ENCODE measurements at regions not wholly inside any gene's neighbourhood (a gene's known extent, or its start where the extent isn't known, plus 50 kb on each side); places are given as distances from the start of the nearest gene placed in this dataset.

- DNase-seq (ENCODE audit: low spot score): no peak
These were observed 434.1 kb upstream of the HS6ST1 start for GRCh38 chr2:128752691-128753263.

DNA sequence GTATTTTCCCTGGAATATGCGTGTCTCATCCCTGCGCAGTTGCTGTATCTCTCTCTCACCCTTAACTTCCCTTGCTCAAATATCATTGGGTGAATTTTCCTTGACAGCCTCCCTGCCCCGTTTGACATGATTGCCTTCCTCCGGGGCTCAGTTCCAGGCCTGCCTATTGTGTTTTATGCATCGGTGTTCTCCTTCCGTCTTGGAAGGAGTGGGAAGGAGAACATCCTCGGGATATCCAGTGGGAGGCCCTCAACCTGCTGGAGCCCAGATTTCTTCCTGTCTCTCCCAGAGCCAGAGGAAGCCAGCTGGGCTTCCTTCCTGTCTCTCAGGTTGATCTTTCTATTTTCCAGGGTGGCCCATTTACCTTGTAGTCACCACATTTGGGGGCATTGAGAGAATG, 434.7 kb upstream of the HS6ST1 start:
- no peak for DNase-seq (ENCODE audit: low spot score)

- DNase-seq (ENCODE audit: low spot score): no peak
These were observed 435.1 kb upstream of the HS6ST1 start for GRCh38 chr2:128753800-128754199.

GRCh38 chr2:128754246-128754724, 435.6 kb upstream of the HS6ST1 start:
- DNase-seq (ENCODE audit: low spot score): no peak

DNA sequence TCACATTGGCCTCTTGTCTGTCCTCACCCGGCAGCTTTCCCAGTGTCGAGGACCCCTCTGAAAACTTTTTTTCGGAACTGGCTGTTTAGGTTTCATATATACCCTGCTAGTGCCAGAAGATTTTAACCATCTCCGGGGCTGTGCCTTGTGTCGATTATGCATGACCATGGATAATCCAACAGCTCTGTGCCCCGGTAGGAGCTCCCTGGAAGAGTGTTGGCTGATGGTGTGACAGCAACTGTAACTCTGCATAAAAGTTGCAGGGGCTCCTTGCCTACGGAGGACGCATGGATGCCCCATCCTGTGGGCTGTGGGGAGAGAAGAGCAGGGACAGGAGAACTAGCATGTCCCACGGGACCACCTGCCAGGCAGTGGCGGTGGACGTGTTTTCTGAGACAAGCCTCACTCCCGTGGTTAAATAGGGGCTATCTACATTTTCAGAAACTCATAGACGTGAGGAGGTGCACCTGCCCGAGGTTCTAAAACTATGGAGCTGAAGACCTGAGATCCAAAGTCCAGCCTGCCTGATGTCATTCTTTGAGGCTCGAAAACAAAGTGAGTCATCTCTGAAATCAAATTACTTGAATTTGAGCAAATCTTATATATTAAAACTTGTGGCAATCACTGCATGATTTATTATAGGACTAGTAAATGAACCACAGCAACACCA, 437.2 kb upstream of the HS6ST1 start:
- no peak for DNase-seq (ENCODE audit: low spot score)

DNA sequence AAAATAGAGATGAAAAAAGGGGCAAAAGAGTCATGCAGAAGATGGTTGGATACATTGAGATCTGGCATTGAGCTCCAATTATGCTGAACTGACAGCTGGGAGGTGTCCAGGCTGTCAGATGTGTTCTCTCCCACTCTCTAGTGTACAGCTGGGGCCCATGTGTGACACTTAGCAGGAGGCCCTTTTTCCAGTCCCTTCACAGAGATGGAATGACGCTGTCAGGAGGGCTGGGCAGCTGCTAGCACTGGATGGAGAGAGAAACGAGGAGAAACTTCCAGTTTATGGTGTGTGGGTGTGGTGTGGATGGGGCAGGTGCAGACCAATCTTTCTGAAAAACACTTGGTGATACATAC, 437.7 kb upstream of the HS6ST1 start:
- no peak for DNase-seq (ENCODE audit: low spot score)

DNA sequence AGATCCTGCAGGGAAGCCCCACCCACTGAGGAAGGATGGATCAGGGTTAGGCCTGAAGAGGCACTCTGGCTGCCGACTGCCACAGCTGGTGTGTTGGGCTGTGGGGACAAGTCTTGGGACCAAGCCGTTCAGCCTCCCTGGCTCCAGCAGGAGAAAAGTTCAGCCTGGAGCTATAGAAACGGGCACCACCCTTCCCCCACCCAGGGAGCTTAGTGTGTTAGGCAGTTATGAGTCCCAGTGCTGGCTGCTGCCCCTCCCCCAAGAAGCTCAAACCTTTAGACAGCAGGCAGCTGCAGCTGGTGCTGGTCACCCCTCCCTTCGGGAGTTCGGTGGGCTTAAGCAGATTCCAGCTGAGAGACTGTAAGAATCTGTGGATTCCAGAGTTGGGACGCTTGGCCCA, 447.1 kb upstream of the HS6ST1 start:
- no peak for DNase-seq (ENCODE audit: low spot score)

DNA sequence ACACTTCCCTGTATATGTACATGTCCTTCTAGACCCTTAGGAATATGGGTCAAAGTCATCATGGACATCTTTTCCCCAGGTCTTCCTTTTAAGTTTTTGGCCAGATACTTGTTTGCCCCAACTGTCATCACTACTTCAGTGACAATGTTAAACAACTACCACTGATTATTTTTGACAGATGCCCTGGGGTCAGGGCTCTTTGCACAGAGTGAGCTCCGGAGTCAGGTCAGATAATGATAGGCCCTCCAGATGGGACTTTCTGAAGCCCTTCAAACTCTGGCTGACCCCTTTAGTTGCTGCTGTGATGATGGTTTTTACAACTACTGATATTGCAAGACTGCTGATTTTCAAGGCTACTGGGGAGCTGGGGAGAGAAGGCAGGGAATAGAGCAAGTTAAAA, 449.4 kb upstream of the HS6ST1 start:
- DNase-seq (ENCODE audit: low spot score): no peak

DNA sequence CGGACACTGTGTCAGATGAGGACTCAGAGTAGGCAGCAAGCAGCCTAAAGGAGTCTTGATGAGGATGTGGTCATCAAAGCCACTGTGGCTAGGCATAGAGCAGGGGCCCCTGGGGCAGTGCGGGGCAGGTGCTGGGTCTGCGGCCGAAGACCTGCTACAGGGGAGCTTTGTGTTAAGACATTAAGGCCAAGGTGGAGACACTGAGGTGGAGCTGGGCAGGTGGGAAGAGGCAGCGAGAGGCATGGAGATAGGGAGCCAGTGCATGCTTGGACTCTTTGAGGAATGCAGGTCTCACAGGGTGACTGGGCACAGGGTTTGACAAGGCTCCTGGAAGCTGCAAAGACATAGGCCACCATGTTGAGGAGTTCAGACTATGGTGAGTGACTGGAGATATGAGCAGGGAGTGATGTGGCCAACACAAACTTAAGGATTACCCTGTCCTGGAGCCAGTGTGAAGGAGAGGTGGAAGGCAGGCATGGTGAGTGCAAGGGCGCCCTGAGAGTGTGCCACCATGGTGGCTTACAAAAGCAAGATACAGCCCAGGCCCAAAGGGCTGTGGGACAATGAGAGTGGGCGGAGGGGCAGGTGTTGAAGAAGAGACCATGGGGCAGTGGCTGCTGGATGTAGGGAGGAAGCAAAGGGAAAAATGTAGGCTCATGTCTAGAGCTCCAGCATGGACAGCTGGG, 450.9 kb upstream of the HS6ST1 start:
- DNase-seq (ENCODE audit: low spot score): no peak

- DNase-seq (ENCODE audit: low spot score): no peak
These were observed 451.7 kb upstream of the HS6ST1 start for GRCh38 chr2:128770143-128771085.

GRCh38 chr2:128771401-128771800, 452.7 kb upstream of the HS6ST1 start:
- DNase-seq (ENCODE audit: low spot score): no peak

DNA sequence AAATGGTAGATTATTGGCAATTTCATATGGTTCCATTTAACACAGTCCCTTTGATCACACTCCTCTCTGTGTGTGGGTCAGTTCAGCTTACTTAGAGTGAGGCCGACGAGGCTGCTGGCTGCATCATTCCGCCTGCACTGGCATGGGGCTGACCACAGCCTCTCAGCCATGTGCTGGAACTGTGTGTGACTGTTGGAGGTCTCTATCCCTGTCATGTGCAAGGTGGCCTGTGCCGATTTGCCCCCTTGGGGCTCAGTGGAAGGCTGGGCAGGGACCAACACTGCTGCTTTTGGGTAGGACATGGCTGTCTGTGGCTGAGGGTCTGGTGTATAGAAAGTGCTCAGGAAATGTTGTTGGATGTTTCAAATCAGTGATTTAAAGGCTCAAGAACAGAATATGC, 454.0 kb upstream of the HS6ST1 start:
- DNase-seq (ENCODE audit: low spot score): no peak

DNA sequence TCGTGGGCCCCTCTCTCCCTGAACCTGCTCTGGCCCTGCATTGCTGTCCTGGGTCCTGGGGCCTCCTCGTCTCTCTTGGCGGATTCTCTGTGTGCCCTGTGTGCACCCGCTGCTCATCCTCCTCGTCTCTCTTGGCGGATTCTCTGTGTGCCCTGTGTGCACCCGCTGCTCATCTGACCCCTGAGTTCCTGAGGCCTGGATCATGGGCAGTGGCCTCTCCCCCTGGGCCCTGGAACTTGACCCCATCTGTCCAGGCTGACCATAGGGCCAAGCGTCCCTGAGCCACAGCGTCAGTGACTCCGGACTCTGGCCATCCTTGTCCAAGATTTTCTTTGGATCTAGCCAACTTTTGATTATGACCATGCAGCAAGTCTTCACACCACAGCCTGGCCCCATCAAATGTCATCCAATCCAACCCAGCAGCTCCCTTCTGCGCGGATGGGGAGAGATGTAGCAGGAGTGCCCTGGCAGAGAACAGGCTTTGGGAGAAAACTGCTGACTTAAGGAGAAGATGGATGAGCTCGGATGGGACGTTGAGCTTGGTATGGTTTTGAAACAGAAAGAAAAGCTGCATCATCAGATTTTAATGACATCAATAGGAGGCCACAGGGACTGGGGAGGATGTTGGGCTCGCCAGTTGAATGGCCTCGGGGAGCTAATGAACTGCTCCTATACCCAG, 455.1 kb upstream of the HS6ST1 start:
- DNase-seq (ENCODE audit: low spot score): no peak

GRCh38 chr2:128774320-128775216, 455.9 kb upstream of the HS6ST1 start:
- DNase-seq (ENCODE audit: low spot score): no peak

- no peak for DNase-seq (ENCODE audit: low spot score)
These were observed 456.7 kb upstream of the HS6ST1 start for GRCh38 chr2:128775217-128775913.

DNA sequence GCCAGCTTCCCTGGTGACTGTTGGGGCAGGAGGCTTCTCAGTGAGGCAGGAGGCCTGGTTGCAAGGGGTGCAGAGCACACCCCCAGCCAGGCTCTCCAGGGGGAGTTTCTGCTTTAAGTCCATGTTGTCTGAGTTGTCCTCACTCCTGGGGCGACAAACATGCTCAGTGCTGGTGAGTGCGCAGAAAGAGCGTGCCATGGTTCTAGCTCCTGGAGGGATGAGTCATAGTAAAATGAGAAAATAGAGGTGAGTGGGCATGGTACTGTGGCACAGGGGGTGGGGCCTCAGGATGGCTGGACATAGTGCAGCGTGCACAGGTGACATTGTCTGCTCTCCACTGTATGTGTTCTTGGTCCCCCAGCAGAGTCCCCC, 457.2 kb upstream of the HS6ST1 start:
- DNase-seq (ENCODE audit: low spot score): no peak

GRCh38 chr2:128776461-128777195, 458.0 kb upstream of the HS6ST1 start:
- DNase-seq (ENCODE audit: low spot score): no peak

GRCh38 chr2:128777196-128778035, 458.7 kb upstream of the HS6ST1 start:
- DNase-seq (ENCODE audit: low spot score): no peak

DNA sequence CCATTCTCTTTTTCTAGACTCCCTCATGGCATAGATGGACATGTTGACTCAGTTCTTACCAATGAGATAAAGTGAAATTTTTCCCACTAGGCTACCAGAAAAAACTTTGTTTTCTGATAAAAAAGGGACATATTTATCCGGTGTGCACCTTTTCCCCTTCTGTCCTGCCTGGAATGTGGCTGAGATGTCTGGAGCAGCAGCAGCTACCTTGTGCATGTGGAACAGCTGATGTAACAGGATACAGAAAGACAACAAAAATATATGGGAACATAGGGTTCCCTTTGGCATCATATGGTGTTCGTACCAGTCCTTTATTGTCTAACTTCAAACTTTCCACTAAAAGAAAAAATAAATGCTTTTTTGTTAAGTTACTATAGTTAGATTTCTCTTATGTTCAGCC, 460.2 kb upstream of the HS6ST1 start:
- no peak for DNase-seq (ENCODE audit: low spot score)

All from HuH-7.5 (cell line).